HCT116 (cell line): ENCODE measurements at regions not wholly inside any gene's neighbourhood (a gene's known extent, or its start where the extent isn't known, plus 50 kb on each side); places are given as distances from the start of the nearest gene placed in this dataset.

Experiments
- ATAC-seq: fragments of 200-7000 bp; cut with Tn5 transposase; 2 replicates; pipeline ENCODE4 v1.9.1; 2020; ENCODE audit warnings: mild to moderate bottlenecking, moderate library complexity
- BruUV-seq: library from RNA; stranded (reverse); fragments of 400-500 nt; replicated peaks from 2 replicates; lab custom pipeline; 2021; lab: Mats Ljungman, UMichigan
- CTCF ChIA-PET: fragments of 300-600 bp; sonication (Branson Sonifier 250); formaldehyde crosslinking; loops from one replicate; lab custom pipeline; 2021; ENCODE audit warnings: antibody characterized with exemption; lab: Charles Lee
- POLR2A ChIA-PET: fragments of 300-600, 350-600 bp; sonication (Branson Sonifier 250); formaldehyde crosslinking; loops from one replicate; lab custom pipeline; 2021; ENCODE audit warnings: antibody characterized with exemption; lab: Charles Lee
- RAD21 ChIA-PET, 2 experiments: fragments of 300-600 bp; sonication (Branson Sonifier 250); formaldehyde crosslinking; loops; one replicate each; lab custom pipeline; 2023; ENCODE audit warnings: low total read pairs in 2 of 2; ENCODE audit not compliant: uncharacterized antibody in 2 of 2, unreplicated experiment in 2 of 2, low non-redundant PET in 1 of 2; lab: Charles Lee
- DNase-seq: peaks from one replicate; pipeline ENCODE4 v3.0.0-alpha.2; 2010; ENCODE audit warnings: low read depth, low spot score
- H2AFZ ChIP-seq: fragments of 200-600 bp; shearing (Covaris generic), sonication (generic); 2 replicates; pipeline ENCODE4 v1.6.1; 2017; ENCODE audit warnings: low read depth, mixed run types, mixed read lengths, antibody characterized with exemption, low read length; ENCODE audit not compliant: poor library complexity, severe bottlenecking
- H3K27ac ChIP-seq: 2 replicates; pipeline ENCODE4 v1.5.1; 2012; ENCODE audit warnings: low read depth, low read length
- H3K27me3 ChIP-seq: fragments of 200-600 bp; sonication (generic); 2 replicates; pipeline ENCODE4 v1.6.1; 2016; ENCODE audit warnings: mixed run types, low read length, mixed read lengths; ENCODE audit not compliant: insufficient read depth
- H3K36me3 ChIP-seq, 2 experiments: fragments of 200-500 bp in 1 of 2; fragments of 200-600 bp in 1 of 2; sonication (Bioruptor generic) in 1 of 2; sonication (generic) in 1 of 2; 2 replicates each; pipeline versions ENCODE4 v1.5.1 to v1.6.1; 2014 to 2016; ENCODE audit warnings: low read length in 2 of 2, inconsistent platforms in 1 of 2, mixed read lengths in 1 of 2, mixed run types in 1 of 2; ENCODE audit not compliant: insufficient read depth in 2 of 2, control insufficient read depth in 1 of 2
- H3K4me1 ChIP-seq, 2 experiments: fragments of 200-600 bp in 1 of 2; sonication (generic) in 1 of 2; 2 replicates each; pipeline versions ENCODE4 v1.5.1 to v1.6.1; 2012 to 2017; ENCODE audit warnings: low read length in 2 of 2, inconsistent platforms in 1 of 2, mild to moderate bottlenecking in 1 of 2, mixed read lengths in 1 of 2, mixed run types in 1 of 2, moderate library complexity in 1 of 2; ENCODE audit not compliant: insufficient read depth in 2 of 2, control insufficient read depth in 1 of 2
- H3K4me2 ChIP-seq: fragments of 200-600 bp; sonication (generic); 2 replicates; pipeline ENCODE4 v1.6.1; 2017; ENCODE audit warnings: mixed run types, low read length, mixed read lengths
- H3K4me3 ChIP-seq, 2 experiments: fragments of 200-600 bp in 1 of 2; sonication (generic) in 1 of 2; replicated peaks in 1 of 2; 2 replicates each; pipeline ENCODE4 v1.5.1; 2011 to 2016; ENCODE audit warnings: low read length in 2 of 2, control low read depth in 1 of 2, low read depth in 1 of 2, mild to moderate bottlenecking in 1 of 2, mixed read lengths in 1 of 2, mixed run types in 1 of 2
- H3K79me2 ChIP-seq: fragments of 200-600 bp; sonication (generic); 2 replicates; pipeline ENCODE4 v1.6.1; 2017; ENCODE audit warnings: mild to moderate bottlenecking, mixed run types, low read length, moderate library complexity, mixed read lengths; ENCODE audit not compliant: insufficient read depth
- H3K9ac ChIP-seq: fragments of 200-600 bp; sonication (generic); 2 replicates; pipeline ENCODE4 v1.6.1; 2016; ENCODE audit warnings: low read length, mixed read lengths
- H3K9me2 ChIP-seq: fragments of 200-600 bp; sonication (generic), shearing (Covaris generic); 2 replicates; pipeline ENCODE4 v1.6.1; 2017; ENCODE audit warnings: mixed run types, mild to moderate bottlenecking, moderate library complexity; ENCODE audit not compliant: insufficient read depth
- H3K9me3 ChIP-seq, 2 experiments: fragments of 200-500 bp in 1 of 2; fragments of 200-600 bp in 1 of 2; sonication (Bioruptor generic) in 1 of 2; sonication (generic) in 1 of 2; 2 replicates each; pipeline ENCODE4 v1.6.1; 2014 to 2017; ENCODE audit warnings: low read length in 2 of 2, mixed read lengths in 2 of 2, inconsistent platforms in 1 of 2, low read depth in 1 of 2, mild to moderate bottlenecking in 1 of 2, mixed run types in 1 of 2, moderate library complexity in 1 of 2; ENCODE audit not compliant: control insufficient read depth in 1 of 2, insufficient read depth in 1 of 2
- H4K20me1 ChIP-seq: fragments of 200-600 bp; sonication (generic), shearing (Covaris generic); 2 replicates; pipeline ENCODE4 v1.6.1; 2017; ENCODE audit warnings: mixed run types, mild to moderate bottlenecking, moderate library complexity; ENCODE audit not compliant: insufficient read depth
- ATF3 ChIP-seq: IDR thresholded peaks from 2 replicates; pipeline ENCODE4 v1.6.1; 2012
- CBX3 ChIP-seq: IDR thresholded peaks from 2 replicates; pipeline ENCODE4 v1.6.1; 2012; ENCODE audit warnings: low read depth
- CTCF ChIP-seq, 3 experiments: fragments of 200-600 bp in 1 of 3; sonication (generic) in 1 of 3; IDR thresholded peaks in 2 of 3; conservative IDR thresholded peaks in 1 of 3; 2 replicates each; pipeline ENCODE4 v1.5.1; 2012 to 2017; ENCODE audit warnings: low read depth in 2 of 3, low read length in 2 of 3, antibody characterized with exemption in 1 of 3, borderline replicate concordance in 1 of 3, control low read depth in 1 of 3, mild to moderate bottlenecking in 1 of 3, mixed read lengths in 1 of 3, mixed run types in 1 of 3, moderate library complexity in 1 of 3; ENCODE audit not compliant: insufficient read depth in 1 of 3
- ELF1 ChIP-seq: IDR thresholded peaks from 2 replicates; pipeline ENCODE4 v1.6.1; 2012; ENCODE audit warnings: low read depth, borderline replicate concordance
- MAX ChIP-seq: IDR thresholded peaks from 2 replicates; pipeline ENCODE4 v1.6.1; 2012
- SRF ChIP-seq: IDR thresholded peaks from 2 replicates; pipeline ENCODE4 v1.6.1; 2012; ENCODE audit warnings: low read depth
- TCF7L2 ChIP-seq: IDR thresholded peaks from 2 replicates; pipeline ENCODE4 v1.7.0; 2011; ENCODE audit warnings: borderline replicate concordance, inconsistent platforms; ENCODE audit not compliant: insufficient read depth, insufficient read length; ENCODE audit errors: extremely low read depth
- YY1 ChIP-seq: IDR thresholded peaks from 2 replicates; pipeline ENCODE4 v1.6.1; 2011; ENCODE audit warnings: low read length, low read depth, moderate library complexity, mild to moderate bottlenecking; ENCODE audit not compliant: insufficient replicate concordance; ENCODE audit errors: extremely low read depth
- ZBTB33 ChIP-seq: IDR thresholded peaks from 2 replicates; pipeline ENCODE4 v1.6.1; 2011; ENCODE audit warnings: mild to moderate bottlenecking, low read length, moderate library complexity; ENCODE audit not compliant: insufficient replicate concordance; ENCODE audit errors: extremely low read depth
- intact Hi-C: fragments of 100-400 bp; cut with micrococcal nuclease; formaldehyde crosslinking; loops from 2 replicates; pipeline ENCODE4 v1.10.0; 2022

GRCh38 chr4:111842336-111842735 lies 302.9 kb upstream of the FAM241A start:
- CTCF ChIA-PET, result interaction anchor here (2.1 kb wide), 1 partner anchor 12 kb away, joined by 7 read pairs; no protein-coding TSS in a partner anchor
- POLR2A ChIA-PET, result no interaction called here
- H3K4me1 ChIP-seq, result no peaks in the 10 kb centered on the region
- RAD21 ChIA-PET, result no interaction called here
- H4K20me1 ChIP-seq, result no peaks in the 10 kb centered on the region
- H3K27me3 ChIP-seq, result no peaks in the 10 kb centered on the region
- intact Hi-C loops, result no loop called here
- BruUV-seq, result no TSS peak
- H3K36me3 ChIP-seq, result no peaks in the 10 kb centered on the region
- no peak overlapping the region for H3K4me2 ChIP-seq
- H3K27ac ChIP-seq, result no peak overlapping the region
- no peak for DNase-seq
- no peaks in the 10 kb centered on the region for H3K9me2 ChIP-seq
- H3K9ac ChIP-seq, result no peak overlapping the region
- TF ChIP-seq ZBTB33, result no peak
- TF ChIP-seq ATF3, result no peak
- TF ChIP-seq SRF, result no peak
- no peak for TF ChIP-seq MAX
- no peak for TF ChIP-seq ELF1
- no peaks in the 10 kb centered on the region for H3K79me2 ChIP-seq
- no peak overlapping the region for H3K4me3 ChIP-seq
- no peak overlapping the region for H2AFZ ChIP-seq
- H3K9me3 ChIP-seq, result no peaks in the 10 kb centered on the region
- ATAC-seq, result no peak

- DNase-seq (no peak), ATAC-seq (peak; percentile 81)
- no peak overlapping the region for H3K4me2 ChIP-seq
- no peak overlapping the region for H3K27ac ChIP-seq
- H3K4me1 ChIP-seq, result no peaks in the 10 kb centered on the region
- no peaks in the 10 kb centered on the region for H3K27me3 ChIP-seq
- TF ChIP-seq CBX3, result no peak
- no peak for TF ChIP-seq ATF3
- TF ChIP-seq ELF1, result no peak
- no peak for TF ChIP-seq TCF7L2
- TF ChIP-seq YY1, result no peak
- no peak for TF ChIP-seq SRF
- peak in 2 of 3 experiments; percentile 49 to 50; a peak in 4 of 6 replicates for TF ChIP-seq CTCF (IDR thresholded peaks at IDR 0.05 in 2 of 3, conservative IDR thresholded peaks at IDR 0.05 in 1 of 3; ENCODE audit: borderline replicate concordance in 1 of 3, insufficient read depth in 1 of 3, low read depth in 2 of 3, low read length in 2 of 3)
- no peak for TF ChIP-seq ZBTB33
- ChIA-PET CTCF (interaction anchor here (1.0 to 2.8 kb wide), 4 partner anchors 10 to 184 kb away, joined by 3 to 10 read pairs (median 6); no protein-coding TSS in a partner anchor), POLR2A (no interaction called here), RAD21 (no interaction called here)
- no peak overlapping the region for H3K4me3 ChIP-seq
- no TSS peak for BruUV-seq
- H2AFZ ChIP-seq, result peak overlapping the region; percentile 24
- no peak overlapping the region for H3K9ac ChIP-seq
- H4K20me1 ChIP-seq, result no peaks in the 10 kb centered on the region
- H3K79me2 ChIP-seq, result no peaks in the 10 kb centered on the region
- no peaks in the 10 kb centered on the region for H3K36me3 ChIP-seq
- no peaks in the 10 kb centered on the region for H3K9me3 ChIP-seq
- intact Hi-C loops, result no loop called here
- H3K9me2 ChIP-seq, result no peaks in the 10 kb centered on the region
Measured at GRCh38 chr4:111847296-111848008, 297.8 kb upstream of the FAM241A start.
